Gastrocnemius medialis (tissue), 4 donors: ENCODE measurements at regions not wholly inside any gene's neighbourhood (a gene's known extent, or its start where the extent isn't known, plus 50 kb on each side); places are given as distances from the start of the nearest gene placed in this dataset.

ENCODE experiments used
- ATAC-seq, 2 donors: fragments of 150-250 bp; one replicate each; pipeline ENCODE4 v1.9.1; 2016
- DNase-seq, 2 donors: peaks; one replicate each; pipeline ENCODE4 v3.0.0-alpha.2; 2019
- H3K27ac ChIP-seq, 4 donors: fragments of 200-600 bp; sonication (generic); 1 replicate in 1 of 4; 2 replicates in 3 of 4; pipeline ENCODE4 v1.5.1; 2016 to 2018; ENCODE audit warnings: mild to moderate bottlenecking in 2 of 4, moderate library complexity in 1 of 4
- H3K27me3 ChIP-seq, 3 donors: fragments of 200-600 bp; sonication (generic) in 2 of 3; 1 replicate in 1 of 3; 2 replicates in 2 of 3; pipeline versions ENCODE4 v1.5.1 to v1.6.0; 2016 to 2019; ENCODE audit warnings: mild to moderate bottlenecking in 1 of 3, moderate library complexity in 1 of 3
- H3K36me3 ChIP-seq, 2 donors: fragments of 200-600 bp; sonication (generic) in 1 of 2; one replicate each; pipeline ENCODE4 v1.5.1; 2017 to 2018
- H3K4me1 ChIP-seq, 2 donors: fragments of 200-600 bp; sonication (generic) in 1 of 2; one replicate each; pipeline ENCODE4 v1.5.1; 2016 to 2017; ENCODE audit warnings: mild to moderate bottlenecking in 2 of 2
- H3K4me3 ChIP-seq, 4 donors: fragments of 200-600 bp; sonication (generic) in 3 of 4; 1 replicate in 1 of 4; 2 replicates in 3 of 4; pipeline ENCODE4 v1.5.1; 2016 to 2019; ENCODE audit warnings: mild to moderate bottlenecking in 2 of 4
- H3K9me3 ChIP-seq, 3 donors: fragments of 200-600 bp; sonication (generic) in 2 of 3; 1 replicate in 1 of 3; 2 replicates in 2 of 3; pipeline ENCODE4 v1.5.1; 2016 to 2019
- CTCF ChIP-seq, 5 experiments: fragments of 450-650 bp in 3 of 5; fragments of 200-600 bp in 2 of 5; sonication (generic) in 2 of 5; IDR thresholded peaks in 4 of 5; conservative IDR thresholded peaks in 1 of 5; 1 replicate in 4 of 5; 2 replicates in 1 of 5; pipeline ENCODE4 v1.5.1; 2016 to 2019; ENCODE audit warnings: antibody characterized with exemption in 5 of 5, mild to moderate bottlenecking in 3 of 5, moderate library complexity in 3 of 5
- POLR2A ChIP-seq, 2 donors: fragments of 450-650 bp; IDR thresholded peaks; one replicate each; pipeline ENCODE4 v1.6.1; 2017; ENCODE audit warnings: antibody characterized with exemption in 2 of 2, mild to moderate bottlenecking in 2 of 2, moderate library complexity in 2 of 2
- in situ Hi-C, 4 donors: fragments of 200-750 bp; cut with MboI; loops; one replicate each; pipeline versions ENCODE4 v1.15.0 to v1.8.0; 2017; ENCODE audit warnings: low sequenced_read_pairs in 4 of 4
- intact Hi-C: fragments of 100-400 bp; cut with DNase I; formaldehyde crosslinking; loops from one replicate; pipeline ENCODE4 v1.15.1; 2023; ENCODE audit warnings: low total_unique reads

GRCh38 chr6:95784019-95784418 is 206.7 kb downstream of the MANEA start:
- Histone ChIP-seq H3K27me3 (no peaks in the 10 kb centered on the region), H3K27ac (no peak overlapping the region), H3K36me3 (no peaks in the 10 kb centered on the region), H3K9me3 (no peaks in the 10 kb centered on the region), H3K4me1 (no peaks in the 10 kb centered on the region), H3K4me3 (no peak overlapping the region)
- intact Hi-C loops (no loop called here), in situ Hi-C loops (no loop called here)
- ATAC-seq (no peak), DNase-seq (no peak)
- TF ChIP-seq POLR2A (IDR thresholded peaks at IDR 0.05): no peak
- no peak for TF ChIP-seq CTCF (IDR thresholded peaks at IDR 0.05 in 4 of 5, conservative IDR thresholded peaks at IDR 0.05 in 1 of 5)

GRCh38 chr6:95784869-95785268 is 207.5 kb downstream of the MANEA start:
- H3K9me3 ChIP-seq: no peaks in the 10 kb centered on the region
- TF ChIP-seq POLR2A (IDR thresholded peaks at IDR 0.05): no peak
- H3K27ac ChIP-seq: no peak overlapping the region
- no peak overlapping the region for H3K4me3 ChIP-seq
- H3K36me3 ChIP-seq: no peaks in the 10 kb centered on the region
- intact Hi-C loops (no loop called here), in situ Hi-C loops (no loop called here)
- H3K4me1 ChIP-seq: no peaks in the 10 kb centered on the region
- no peaks in the 10 kb centered on the region for H3K27me3 ChIP-seq
- ATAC-seq (no peak), DNase-seq (no peak)

GRCh38 chr6:95785785-95786184 is 208.4 kb downstream of the MANEA start:
- TF ChIP-seq POLR2A (IDR thresholded peaks at IDR 0.05): no peak
- no peak for TF ChIP-seq CTCF (IDR thresholded peaks at IDR 0.05 in 4 of 5, conservative IDR thresholded peaks at IDR 0.05 in 1 of 5)
- no peak overlapping the region for H3K4me3 ChIP-seq
- in situ Hi-C loops: no loop called here
- ATAC-seq: no peak
- H3K27ac ChIP-seq: no peak overlapping the region
- no peaks in the 10 kb centered on the region for H3K36me3 ChIP-seq
- no peak for DNase-seq
- H3K4me1 ChIP-seq: no peaks in the 10 kb centered on the region
- no peaks in the 10 kb centered on the region for H3K27me3 ChIP-seq
- intact Hi-C loops: no loop called here
- no peaks in the 10 kb centered on the region for H3K9me3 ChIP-seq

GRCh38 chr6:95786802-95787201 is 209.5 kb downstream of the MANEA start:
- no peak overlapping the region for H3K27ac ChIP-seq

GRCh38 chr6:95790787-95791186 is 213.5 kb downstream of the MANEA start:
- intact Hi-C loops: no loop called here

More at GRCh38 chr6:95786802-95787201, 209.5 kb downstream of the MANEA start:
- in situ Hi-C loops (no loop called here), intact Hi-C loops (no loop called here)
- no peaks in the 10 kb centered on the region for H3K27me3 ChIP-seq
- DNase-seq (no peak), ATAC-seq (no peak)
- H3K4me1 ChIP-seq: no peaks in the 10 kb centered on the region
- no peaks in the 10 kb centered on the region for H3K36me3 ChIP-seq
- no peak overlapping the region for H3K4me3 ChIP-seq
- no peaks in the 10 kb centered on the region for H3K9me3 ChIP-seq
- no peak for TF ChIP-seq CTCF (IDR thresholded peaks at IDR 0.05 in 4 of 5, conservative IDR thresholded peaks at IDR 0.05 in 1 of 5)
- TF ChIP-seq POLR2A (IDR thresholded peaks at IDR 0.05): no peak

More at GRCh38 chr6:95790787-95791186, 213.5 kb downstream of the MANEA start:
- no peaks in the 10 kb centered on the region for H3K9me3 ChIP-seq
- H3K27ac ChIP-seq: no peak overlapping the region
- no peak overlapping the region for H3K4me3 ChIP-seq
- TF ChIP-seq CTCF (IDR thresholded peaks at IDR 0.05 in 4 of 5, conservative IDR thresholded peaks at IDR 0.05 in 1 of 5) (no peak), POLR2A (IDR thresholded peaks at IDR 0.05) (no peak)
- in situ Hi-C loops: no loop called here
- DNase-seq: no peak
- H3K36me3 ChIP-seq: no peaks in the 10 kb centered on the region
- ATAC-seq: no peak
- H3K27me3 ChIP-seq: no peaks in the 10 kb centered on the region
- no peaks in the 10 kb centered on the region for H3K4me1 ChIP-seq
